GF-D8 (cell line): ENCODE measurements at regions not wholly inside any gene's neighbourhood (a gene's known extent, or its start where the extent isn't known, plus 50 kb on each side); places are given as distances from the start of the nearest gene placed in this dataset.
"Not testable (repeated sequence)": the region's sequence is repeated elsewhere in the genome, so short reads cannot be mapped to it uniquely, and the experiment has no call there.

ENCODE experiments used
- DNase-seq: peaks from one replicate; lab custom pipeline; 2025; lab: John Stamatoyannopoulos, UW

DNA sequence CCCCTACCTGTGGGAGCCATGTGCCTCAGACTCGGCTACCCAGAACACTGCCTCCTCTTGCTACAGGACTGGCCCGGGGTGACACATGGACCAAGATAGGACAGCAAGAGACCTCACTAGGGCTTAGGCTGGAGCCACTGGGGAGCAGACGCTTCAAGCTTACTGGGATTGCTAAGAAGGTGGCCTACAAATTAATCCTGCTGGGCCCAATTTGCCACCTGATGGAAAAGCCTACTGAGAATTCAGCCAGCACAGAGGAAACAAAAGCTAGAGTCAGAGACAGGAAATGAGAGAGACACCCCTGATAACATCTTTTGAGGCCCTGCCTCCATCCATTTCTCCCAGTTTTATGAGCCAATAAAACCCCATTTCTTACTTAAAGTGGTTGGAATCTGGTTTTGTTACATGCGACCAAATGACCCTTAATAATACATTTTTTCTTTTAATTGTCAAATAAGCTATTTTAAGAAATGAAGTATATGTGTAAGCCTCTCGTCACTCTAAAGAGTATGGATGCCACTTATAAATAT is 282.1 kb downstream of the CXCL12 start:
- DNase-seq, result no peak

GRCh38 chr10:44101082-44101481 is 283.8 kb downstream of the CXCL12 start:
- DNase-seq, result no peak

DNA sequence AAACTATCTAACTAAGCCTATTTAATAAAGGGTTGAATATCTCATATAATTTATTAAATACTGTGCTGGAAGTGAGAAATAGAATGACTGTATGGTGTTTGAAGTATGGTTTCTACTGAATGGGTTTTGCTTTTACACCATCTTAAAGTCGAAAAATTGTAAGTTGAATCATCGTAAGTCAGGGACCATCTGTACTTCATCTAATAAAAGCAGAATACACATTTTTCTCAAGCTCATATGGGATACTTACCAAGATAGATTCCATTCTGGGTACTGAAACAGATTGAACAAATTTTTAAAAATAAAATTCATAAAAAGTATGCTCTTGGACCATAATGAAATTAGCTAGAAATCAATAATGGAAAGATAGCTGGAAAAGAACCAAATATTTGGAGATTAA is 285.4 kb downstream of the CXCL12 start:
- no peak for DNase-seq

- DNase-seq, result not testable (repeated sequence)
Observed at GRCh38 chr10:44096217-44096616, 288.7 kb downstream of the CXCL12 start.

DNA sequence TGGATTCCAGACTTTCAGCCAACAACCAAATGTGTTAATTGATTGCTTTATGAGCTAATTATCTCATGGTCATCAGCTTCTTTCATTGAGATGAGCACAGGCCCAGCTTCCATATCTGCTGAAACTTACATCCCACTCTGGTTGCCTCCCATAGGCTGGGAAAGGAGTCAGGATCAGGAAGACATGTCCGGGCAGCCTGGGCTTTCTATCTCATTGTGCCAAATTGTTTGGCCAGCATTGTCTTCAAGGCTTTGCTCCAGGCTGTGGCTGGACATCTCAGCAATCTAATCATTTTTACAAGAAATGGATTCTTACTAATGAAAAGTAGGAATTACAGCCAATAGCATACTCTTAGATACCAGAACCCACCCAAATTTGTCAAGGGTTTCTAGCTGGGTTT is 295.2 kb downstream of the CXCL12 start:
- no peak for DNase-seq

DNA sequence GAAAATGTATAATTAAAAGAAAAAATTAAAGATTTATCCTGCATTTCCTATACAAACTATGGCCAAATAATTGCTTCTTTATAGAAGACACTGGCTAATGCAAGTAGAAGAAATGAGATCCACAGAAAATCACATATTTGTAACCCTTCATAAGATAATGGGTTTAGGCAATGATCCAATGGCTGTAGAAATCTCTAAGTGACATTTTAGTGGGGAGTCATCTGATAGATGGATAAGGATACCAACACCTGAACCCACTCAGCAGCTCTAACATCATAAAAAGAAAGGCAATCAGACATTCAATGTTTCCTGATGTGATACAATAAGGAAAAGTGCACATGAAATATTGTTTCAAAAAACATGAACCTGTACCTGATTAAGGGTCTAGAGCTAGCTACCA is 297.5 kb downstream of the CXCL12 start:
- no peak for DNase-seq

DNA sequence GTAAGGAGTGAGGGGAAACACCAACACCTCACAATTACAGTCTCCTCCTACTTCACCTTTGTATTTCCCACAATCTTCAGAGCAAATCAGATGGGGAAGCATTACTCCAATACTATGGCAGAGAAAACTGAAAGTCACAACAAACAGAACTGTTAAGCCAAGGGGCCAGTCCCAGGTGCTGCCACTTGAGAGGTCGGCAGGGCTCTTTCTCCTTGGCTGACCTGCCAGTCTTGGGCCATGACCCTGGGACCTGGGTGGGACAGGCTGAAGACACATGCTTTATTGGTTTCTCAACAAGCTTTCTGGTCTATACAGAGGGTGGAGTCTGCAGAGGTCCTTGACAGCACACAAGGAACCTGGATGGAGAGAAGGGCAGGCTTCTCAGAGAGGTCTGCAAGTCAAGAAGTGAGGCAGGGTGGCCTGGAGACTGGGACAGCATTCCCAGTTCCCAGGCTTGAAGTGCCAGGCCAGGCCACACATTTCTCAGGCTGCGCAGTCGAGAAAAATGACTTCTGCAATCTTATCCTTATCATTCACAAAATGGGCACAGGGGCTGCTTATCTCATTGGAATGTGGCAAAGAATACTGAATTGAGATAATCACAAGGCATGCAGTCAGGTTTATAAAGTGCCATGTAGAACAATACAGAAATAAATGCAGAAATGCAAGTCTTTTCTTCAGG is 301.0 kb downstream of the CXCL12 start:
- no peak for DNase-seq

- DNase-seq, result no peak
Observed at GRCh38 chr10:44071479-44071878, 313.4 kb downstream of the CXCL12 start.

DNA sequence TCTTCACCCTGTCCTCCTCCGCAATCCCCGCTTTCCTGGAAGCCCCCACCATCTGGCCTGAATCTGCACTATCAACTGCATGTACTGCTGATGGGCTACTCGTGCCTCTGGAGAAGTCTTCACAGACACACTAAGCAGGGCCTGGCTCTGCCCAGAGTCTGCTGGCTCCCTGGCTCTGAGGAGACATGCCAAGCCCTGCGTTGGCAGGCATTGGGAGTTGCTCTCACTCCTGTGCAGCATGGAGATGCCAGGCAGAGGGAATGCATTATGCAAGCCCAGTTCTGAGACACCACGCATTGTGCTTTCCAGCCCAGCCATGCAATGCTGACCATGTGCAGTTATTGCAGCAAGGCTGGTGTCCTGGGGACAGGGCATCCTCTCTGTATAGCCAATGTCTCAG is 314.6 kb downstream of the CXCL12 start:
- no peak for DNase-seq

DNA sequence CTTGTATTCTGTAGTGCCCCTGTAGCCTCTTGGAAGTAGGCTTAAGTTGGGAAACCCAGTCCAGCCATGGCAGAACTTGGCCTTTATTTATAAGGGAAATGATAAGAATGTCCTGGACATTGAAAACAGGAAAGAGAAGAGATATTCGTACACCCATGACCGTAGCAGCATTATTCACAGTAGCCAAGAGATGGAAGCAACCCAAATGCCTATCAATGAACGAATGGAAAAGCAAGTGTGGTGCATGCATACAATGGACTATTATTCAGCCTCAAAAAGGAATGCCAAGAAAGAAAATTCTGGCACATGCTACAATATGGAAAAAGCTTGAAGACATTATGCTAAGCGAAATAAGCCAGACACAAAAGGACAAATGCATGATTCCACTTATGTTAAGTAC is 315.3 kb downstream of the CXCL12 start:
- DNase-seq, result no peak

GRCh38 chr10:44068716-44069482 is 316.0 kb downstream of the CXCL12 start:
- no peak for DNase-seq

GRCh38 chr10:44067432-44067831 is 317.5 kb downstream of the CXCL12 start:
- no peak for DNase-seq

DNA sequence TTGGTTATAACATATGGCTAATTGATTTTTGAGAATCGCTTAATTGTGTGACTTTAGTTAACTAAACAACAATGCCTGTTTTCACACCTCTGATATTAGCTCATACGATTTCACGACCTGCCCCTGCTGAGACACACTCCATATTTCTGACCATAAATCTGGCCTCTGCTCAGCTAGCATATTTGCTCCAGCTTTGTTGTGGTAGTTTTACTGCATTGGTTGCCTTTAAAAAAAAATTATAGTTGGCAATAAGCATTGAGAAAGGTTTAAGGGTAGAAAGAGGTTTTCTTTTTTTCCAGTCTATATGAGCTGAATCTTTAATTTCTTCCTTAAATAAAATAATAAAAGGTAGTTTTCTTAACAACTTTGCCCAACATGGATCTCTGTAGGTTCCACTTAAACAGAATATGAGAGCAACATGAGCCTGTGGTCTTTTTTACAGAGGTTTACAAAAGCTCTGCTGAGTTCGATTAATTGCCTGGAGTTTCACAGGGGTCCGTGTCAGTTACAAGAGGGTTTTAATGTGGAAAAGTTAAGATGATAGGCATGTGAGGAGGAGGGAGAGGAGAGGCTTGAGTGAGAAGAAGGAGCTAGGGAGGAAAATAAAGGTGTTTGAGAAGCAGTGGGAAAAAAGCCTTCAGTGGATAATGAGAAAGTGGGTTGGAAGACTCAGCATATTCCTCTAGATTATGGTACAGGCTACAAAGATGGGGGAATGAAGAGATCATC is 318.2 kb downstream of the CXCL12 start:
- no peak for DNase-seq

DNA sequence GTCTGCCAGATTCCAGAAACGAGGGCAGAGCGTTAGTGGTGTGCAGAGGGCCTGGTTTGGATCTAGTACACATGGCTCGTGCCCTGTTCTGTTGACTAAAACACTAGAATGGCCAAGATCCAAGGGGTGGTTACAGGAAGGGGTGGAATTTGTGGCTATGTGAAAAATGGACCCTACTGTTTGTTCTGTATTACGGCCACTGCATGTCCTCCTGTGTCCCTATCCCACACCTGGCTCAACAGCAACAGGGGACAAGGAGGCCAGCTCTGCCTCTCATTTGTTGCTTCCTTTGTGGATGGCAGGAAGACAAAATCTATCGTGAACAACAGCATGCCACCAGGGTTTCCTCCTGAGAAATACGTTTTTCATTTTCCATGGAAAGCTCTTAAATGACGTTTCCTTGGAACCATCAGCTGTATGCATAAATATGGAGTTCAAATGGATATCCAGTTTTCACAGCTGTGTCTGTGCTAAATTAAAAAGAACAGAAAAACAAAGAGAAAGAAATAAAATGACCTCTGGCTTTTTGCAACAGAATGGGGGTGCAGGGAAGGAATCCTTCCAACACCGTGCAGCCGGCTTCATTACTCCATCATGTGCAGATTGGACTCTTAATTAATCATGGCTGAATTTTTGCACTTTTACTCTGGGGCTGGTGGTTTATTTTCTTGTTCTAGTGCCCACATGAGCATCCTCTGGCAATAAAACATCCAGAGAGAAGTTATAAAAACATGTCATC is 318.9 kb downstream of the CXCL12 start:
- DNase-seq, result no peak

DNA sequence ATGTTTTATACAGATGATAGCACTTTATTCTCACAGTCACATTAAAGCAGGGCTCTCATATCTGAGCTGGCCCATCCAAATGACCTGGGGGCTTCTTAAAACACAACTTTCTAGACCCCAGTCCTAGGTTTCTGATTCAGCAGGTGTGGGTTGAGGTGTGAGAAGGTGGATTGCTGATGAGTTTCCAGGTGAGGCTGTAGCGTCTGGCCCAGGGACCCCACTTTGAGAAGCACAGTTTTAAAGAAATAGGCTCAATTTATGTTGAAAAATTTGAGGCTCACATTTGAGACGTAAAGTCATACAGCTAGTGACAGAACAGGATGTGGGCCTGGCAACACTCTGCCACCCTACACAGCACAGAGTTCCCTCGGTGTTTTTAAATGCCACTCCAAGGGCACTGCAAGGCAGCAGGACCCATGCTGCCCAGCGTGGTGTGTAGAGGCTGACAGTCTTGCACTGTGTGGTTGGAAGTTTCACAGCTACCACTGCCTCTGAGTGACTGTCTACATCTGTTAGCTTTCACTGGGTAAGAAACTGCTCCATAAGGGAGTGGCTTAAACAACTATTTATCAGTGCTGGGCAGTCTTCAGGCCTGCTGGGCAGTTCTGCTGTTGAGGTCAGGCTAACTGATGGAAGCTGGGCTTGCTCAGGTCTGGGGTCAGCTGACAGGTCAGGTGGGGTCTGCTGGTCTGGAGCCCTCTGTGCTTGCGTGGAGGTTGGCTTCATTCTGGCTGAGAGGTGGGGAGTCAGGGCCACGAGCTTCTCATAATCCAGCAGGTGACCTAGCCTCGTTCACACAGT is 319.7 kb downstream of the CXCL12 start:
- DNase-seq, result no peak

- DNase-seq, result no peak
Observed at GRCh38 chr10:44064317-44064716, 320.6 kb downstream of the CXCL12 start.

- no peak for DNase-seq
Observed at GRCh38 chr10:44063686-44064085, 321.2 kb downstream of the CXCL12 start.

DNA sequence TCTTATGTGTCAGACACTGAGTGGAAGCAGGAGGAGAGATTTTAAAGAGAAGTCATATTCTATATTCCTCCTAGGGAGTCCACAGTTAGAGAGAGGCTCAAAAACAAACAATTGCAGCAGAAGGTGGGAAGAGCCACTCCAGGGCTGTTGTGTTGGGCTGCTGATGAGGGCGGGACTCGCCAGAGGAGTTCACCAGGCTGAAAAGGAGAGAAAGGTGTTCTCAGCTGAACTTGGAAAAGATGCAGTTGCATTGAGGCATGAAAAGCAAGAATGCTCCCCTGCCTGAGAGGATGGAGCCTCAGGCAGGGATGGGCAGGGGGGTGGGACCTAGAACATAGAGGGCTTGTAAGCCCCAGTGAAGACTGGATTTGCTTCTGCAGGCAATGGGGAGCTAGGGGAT is 324.2 kb downstream of the CXCL12 start:
- no peak for DNase-seq

- DNase-seq, result no peak
Observed at GRCh38 chr10:44060221-44060620, 324.7 kb downstream of the CXCL12 start.

DNA sequence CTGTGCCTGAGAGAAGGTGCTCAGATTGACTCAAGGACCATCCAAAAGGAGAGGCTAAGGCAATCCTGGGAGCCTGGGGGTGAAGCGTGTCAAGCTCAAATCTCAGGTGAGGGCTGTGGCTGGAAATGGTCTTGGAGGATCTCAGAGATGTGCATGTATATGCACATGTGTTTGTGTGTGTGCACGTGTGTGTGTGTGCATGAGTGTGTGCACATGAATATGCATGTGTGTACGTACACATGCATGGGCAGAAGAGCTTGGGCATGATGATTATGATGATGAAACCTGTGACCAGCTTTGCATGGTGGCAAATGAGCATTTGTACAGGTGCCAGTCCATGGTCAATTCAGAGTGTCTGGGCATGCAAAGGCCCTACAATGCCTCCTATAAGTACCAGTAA is 326.6 kb downstream of the CXCL12 start:
- no peak for DNase-seq
